Memory B cell (primary cell): ENCODE measurements at regions not wholly inside any gene's neighbourhood (a gene's known extent, or its start where the extent isn't known, plus 50 kb on each side); places are given as distances from the start of the nearest gene placed in this dataset.
"Not testable (repeated sequence)": the region's sequence is repeated elsewhere in the genome, so short reads cannot be mapped to it uniquely, and the experiment has no call there.

Experiments used
- ATAC-seq: fragments of 150-1000 bp; cut with Tn5 transposase; 2 replicates; pipeline ENCODE4 v1.10.0; 2021; ENCODE audit warnings: low read depth, mild to moderate bottlenecking, moderate library complexity
- DNase-seq, 2 donors: peaks; one replicate each; pipeline ENCODE4 v3.0.0; 2022; ENCODE audit warnings: low spot score in 2 of 2
- H3K27ac Mint-ChIP-seq: one replicate; pipeline ENCODE4 v1.8.0; 2022; ENCODE audit warnings: mild to moderate bottlenecking, moderate library complexity, mixed read lengths
- H3K27me3 Mint-ChIP-seq: one replicate; pipeline ENCODE4 v1.8.0; 2022; ENCODE audit warnings: mixed read lengths
- H3K36me3 Mint-ChIP-seq: one replicate; pipeline ENCODE4 v1.8.0; 2022; ENCODE audit warnings: mild to moderate bottlenecking, mixed read lengths
- H3K4me1 Mint-ChIP-seq: one replicate; pipeline ENCODE4 v1.8.0; 2022; ENCODE audit warnings: mixed read lengths
- H3K4me3 Mint-ChIP-seq: one replicate; pipeline ENCODE4 v1.8.0; 2022; ENCODE audit warnings: mild to moderate bottlenecking, moderate library complexity, mixed read lengths
- H3K9me3 Mint-ChIP-seq: one replicate; pipeline ENCODE4 v1.8.0; 2022; ENCODE audit warnings: mixed read lengths

DNA sequence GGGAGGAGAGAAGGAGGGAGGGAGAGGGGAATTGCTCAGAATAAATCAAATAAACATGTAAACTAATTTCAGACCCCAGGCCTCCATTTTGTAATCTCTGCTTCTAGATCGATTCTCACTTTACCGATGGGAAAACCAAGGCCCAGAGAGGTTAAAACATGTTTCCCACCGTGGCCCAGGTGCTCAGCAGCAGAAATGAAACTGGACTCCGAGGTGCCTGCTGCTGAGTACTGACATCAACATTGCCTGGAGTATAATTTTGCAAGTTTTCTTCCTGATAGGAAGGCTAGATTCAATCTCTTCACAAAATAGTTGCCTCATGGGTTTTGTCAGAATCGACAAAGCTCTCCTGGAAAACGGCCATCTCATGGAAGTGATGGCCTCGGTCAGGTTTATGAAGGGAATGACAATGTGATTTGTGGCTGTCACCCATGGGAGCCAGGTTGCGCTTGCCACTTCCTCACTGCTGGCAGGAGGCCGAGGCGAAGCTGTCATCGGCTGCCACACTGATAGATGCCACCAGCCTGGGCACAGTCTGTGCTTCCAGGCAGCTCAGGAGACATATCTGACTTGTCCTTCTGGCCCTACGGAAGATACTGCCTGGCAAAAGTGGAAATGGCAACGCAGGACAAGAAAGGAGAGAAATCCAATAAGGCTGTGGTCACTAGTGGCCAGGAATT, 133.1 kb upstream of the LRRN1 start:
- peak overlapping the region; percentile 88 for H3K27ac Mint-ChIP-seq
- peaks cover 23% of the 10 kb centered on the region for H3K4me1 Mint-ChIP-seq
- peak overlapping the region; percentile 71 for H3K4me3 Mint-ChIP-seq
- H3K9me3 Mint-ChIP-seq = peaks cover 2% of the 10 kb centered on the region
- DNase-seq (peak; percentile 9 to 16), ATAC-seq (peak; percentile 72)
- H3K27me3 Mint-ChIP-seq = no peaks in the 10 kb centered on the region
- peaks cover 2% of the 10 kb centered on the region for H3K36me3 Mint-ChIP-seq

DNA sequence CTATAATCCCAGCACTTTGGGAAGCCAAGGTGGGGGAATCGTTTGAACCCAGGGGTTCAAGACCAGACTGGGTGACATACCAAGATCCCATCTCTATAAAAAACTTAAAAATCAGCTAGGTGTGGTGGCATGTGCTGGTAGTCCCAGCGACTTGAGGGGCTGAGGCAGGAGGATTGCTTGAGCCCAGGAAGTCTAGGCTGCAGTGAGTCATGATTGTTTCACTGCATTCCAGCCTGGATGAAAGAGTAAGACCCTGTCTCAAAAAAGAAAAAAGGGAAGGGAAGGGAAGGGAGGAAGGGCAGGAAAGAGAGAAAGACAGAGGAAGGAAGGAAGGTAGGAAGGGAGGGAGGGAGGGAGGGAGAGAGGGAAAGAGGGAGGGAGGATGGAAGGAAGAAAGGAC, 133.7 kb upstream of the LRRN1 start:
- Mint-ChIP-seq H3K4me1 (peaks cover 23% of the 10 kb centered on the region), H3K27me3 (no peaks in the 10 kb centered on the region), H3K9me3 (peaks cover 2% of the 10 kb centered on the region), H3K27ac (peak overlapping the region; percentile 88), H3K4me3 (peak overlapping the region; percentile 67), H3K36me3 (peaks cover 2% of the 10 kb centered on the region)
- no peak for ATAC-seq
- no peak for DNase-seq

DNA sequence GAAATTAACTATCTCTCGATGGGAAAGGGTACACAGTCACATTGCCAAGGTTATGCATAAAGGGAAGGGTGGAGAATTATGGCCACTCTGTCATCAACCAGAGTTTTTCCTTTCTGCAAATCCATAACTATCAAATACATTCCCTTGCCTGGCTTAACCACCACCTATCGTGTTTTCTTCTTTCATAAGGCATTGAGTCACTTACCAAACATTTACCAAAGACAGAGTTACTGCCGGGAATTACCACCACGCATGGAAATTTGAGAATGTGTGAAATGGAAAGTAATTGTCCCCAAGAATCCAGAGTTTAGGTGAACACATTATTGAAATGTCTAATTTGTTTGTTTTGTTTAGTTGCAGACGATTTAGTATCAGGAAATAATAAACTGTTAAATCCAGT, 134.3 kb upstream of the LRRN1 start:
- Mint-ChIP-seq H3K9me3 (peaks cover 2% of the 10 kb centered on the region), H3K27ac (peak overlapping the region; percentile 88), H3K27me3 (no peaks in the 10 kb centered on the region), H3K4me1 (peaks cover 22% of the 10 kb centered on the region), H3K4me3 (peak overlapping the region; percentile 19), H3K36me3 (peaks cover 2% of the 10 kb centered on the region)
- ATAC-seq = no peak
- DNase-seq = no peak

DNA sequence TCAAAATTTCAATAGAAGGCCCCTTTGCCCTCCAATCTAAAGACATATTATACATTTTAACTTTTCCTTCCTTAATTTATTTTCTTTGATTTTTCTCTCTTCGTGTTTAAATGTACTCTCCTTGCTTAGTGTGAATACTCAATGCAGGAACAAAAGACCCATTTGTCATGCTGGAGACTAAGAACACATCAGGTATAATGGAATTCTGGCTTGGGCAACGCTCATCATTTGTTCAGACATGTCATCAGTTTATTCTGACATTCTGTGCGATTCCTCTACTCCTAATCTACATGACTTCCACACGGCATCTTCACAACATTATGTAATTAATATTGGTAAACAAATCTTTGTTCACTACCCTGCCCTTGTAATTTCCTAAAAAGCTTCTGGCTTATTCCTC, 136.6 kb upstream of the LRRN1 start:
- Mint-ChIP-seq H3K4me3 (no peak overlapping the region), H3K9me3 (peaks cover 2% of the 10 kb centered on the region), H3K27ac (no peak overlapping the region), H3K27me3 (no peaks in the 10 kb centered on the region), H3K4me1 (peaks cover 17% of the 10 kb centered on the region), H3K36me3 (peaks cover 2% of the 10 kb centered on the region)
- DNase-seq = no peak
- ATAC-seq = no peak

DNA sequence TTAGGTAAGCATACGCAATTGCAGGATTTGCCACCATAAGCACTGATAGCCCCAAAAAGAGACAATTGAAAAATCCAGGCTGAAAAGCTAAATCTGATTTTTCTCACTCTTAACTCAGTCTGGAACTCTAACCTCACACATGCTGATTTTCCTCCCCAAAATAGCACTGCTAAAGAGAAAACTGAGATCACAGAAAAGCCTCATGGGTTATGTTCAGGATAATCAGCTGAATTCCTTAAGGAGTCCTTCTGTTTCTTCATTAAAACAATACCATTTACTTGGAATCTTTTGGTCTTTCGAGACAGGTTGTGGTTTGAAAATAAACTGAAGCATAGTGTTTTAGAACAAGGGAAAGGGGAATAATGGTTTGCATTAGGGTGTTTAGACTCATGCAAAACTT, 144.3 kb upstream of the LRRN1 start:
- no peak overlapping the region for H3K27ac Mint-ChIP-seq
- peaks cover 2% of the 10 kb centered on the region for H3K36me3 Mint-ChIP-seq
- H3K4me3 Mint-ChIP-seq = no peak overlapping the region
- peaks cover 3% of the 10 kb centered on the region for H3K9me3 Mint-ChIP-seq
- DNase-seq (no peak), ATAC-seq (no peak)
- no peaks in the 10 kb centered on the region for H3K4me1 Mint-ChIP-seq
- peaks cover 4% of the 10 kb centered on the region for H3K27me3 Mint-ChIP-seq

DNA sequence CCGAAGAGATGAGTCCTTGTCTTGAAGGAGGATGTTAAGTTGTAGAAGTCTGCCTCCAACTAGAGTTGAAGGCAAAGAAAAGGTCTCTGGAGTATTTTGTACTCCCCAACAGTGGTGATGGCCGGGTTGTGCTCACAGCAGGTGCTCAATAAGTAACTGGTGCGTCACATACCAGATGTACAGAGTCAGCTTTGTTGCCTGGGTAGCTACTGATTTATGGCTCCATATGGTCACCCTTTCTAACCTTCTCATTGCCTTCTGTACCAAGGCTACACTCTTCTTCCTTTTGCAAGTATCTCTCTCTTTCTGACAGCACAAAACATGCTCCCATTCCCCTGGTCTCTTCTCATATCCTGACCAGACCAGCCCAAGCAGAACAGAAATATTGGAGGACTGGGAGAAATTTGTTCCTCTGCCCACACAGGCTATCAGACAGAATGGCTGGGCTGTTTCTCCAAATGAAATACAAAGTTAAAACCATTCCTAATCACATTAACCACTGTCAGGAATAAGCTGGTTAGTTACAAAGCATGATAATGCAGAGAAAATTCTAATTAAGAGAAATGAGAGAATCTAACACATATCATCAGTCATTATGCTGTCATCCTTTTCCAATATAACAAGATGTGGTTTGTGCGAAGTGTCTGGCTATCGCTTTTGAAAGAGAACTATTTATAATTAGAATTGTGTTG, 150.1 kb upstream of the LRRN1 start:
- Mint-ChIP-seq H3K27ac (no peak overlapping the region), H3K4me1 (peaks cover 10% of the 10 kb centered on the region), H3K9me3 (peaks cover 1% of the 10 kb centered on the region), H3K27me3 (peaks cover 6% of the 10 kb centered on the region), H3K4me3 (no peak overlapping the region), H3K36me3 (peaks cover 2% of the 10 kb centered on the region)
- ATAC-seq (no peak), DNase-seq (no peak)

DNA sequence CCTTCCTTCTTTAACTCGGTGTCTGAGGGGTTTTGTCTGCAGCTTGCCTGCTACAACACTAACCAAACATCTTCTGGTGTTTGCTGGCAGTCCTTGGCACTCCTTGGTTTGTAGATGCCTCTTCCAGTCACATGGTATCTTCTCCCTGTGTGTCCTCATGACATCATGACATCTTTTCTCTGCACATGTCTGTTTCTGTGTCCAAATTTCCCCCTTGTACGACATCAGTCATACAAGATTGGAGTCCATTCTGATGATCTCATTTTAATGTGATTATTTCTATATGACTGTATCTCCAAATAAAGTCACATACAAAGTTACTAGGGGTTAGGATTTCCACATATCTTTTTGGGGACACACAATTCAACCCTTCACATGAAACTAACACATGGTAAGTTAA, 152.3 kb upstream of the LRRN1 start:
- peaks cover 10% of the 10 kb centered on the region for H3K4me1 Mint-ChIP-seq
- H3K4me3 Mint-ChIP-seq = no peak overlapping the region
- H3K36me3 Mint-ChIP-seq = no peaks in the 10 kb centered on the region
- H3K27ac Mint-ChIP-seq = peak overlapping the region; percentile 50
- peaks cover 4% of the 10 kb centered on the region for H3K27me3 Mint-ChIP-seq
- DNase-seq = no peak
- no peak for ATAC-seq
- no peaks in the 10 kb centered on the region for H3K9me3 Mint-ChIP-seq

DNA sequence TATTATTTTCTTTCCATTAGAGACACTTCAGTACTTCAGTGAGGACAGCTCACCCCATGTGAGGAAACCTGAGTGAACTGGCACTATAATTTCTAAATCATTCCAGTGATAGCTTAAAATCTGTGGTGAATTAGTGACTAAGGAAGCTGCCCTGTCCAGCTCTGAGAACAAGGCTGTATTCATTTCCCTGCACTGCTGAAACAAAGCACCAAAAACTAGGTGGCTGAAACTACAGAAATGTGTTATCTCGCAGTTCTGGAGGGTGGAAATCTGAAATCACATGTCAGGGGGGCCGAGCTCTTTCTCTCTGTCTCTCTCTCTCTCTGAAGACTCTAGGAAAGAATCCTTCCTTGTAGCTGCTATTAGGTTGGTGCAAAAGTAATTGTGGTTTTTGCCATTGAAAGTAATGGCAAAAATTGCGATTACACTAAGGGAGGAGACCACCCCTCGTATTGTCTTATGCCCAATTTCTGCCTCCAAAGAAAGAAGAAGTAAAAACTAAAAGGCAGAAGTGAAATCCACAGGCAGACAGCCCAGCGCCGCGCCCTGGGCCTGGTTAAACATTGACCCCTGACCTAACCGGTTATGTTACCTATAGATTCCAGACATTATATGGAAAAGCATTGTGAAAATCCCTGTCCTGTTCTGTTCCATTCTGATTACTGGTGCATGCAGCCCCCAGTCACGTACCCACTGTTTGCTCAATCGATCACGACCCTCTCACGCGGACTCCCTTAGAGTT, 153.0 kb upstream of the LRRN1 start:
- not testable (repeated sequence) for H3K27me3 Mint-ChIP-seq, H3K36me3 Mint-ChIP-seq, H3K4me1 Mint-ChIP-seq, DNase-seq, H3K9me3 Mint-ChIP-seq
- ATAC-seq = peak; percentile 45
- H3K27ac Mint-ChIP-seq = peak overlapping the region; percentile 50
- peak overlapping the region; percentile 54 for H3K4me3 Mint-ChIP-seq

DNA sequence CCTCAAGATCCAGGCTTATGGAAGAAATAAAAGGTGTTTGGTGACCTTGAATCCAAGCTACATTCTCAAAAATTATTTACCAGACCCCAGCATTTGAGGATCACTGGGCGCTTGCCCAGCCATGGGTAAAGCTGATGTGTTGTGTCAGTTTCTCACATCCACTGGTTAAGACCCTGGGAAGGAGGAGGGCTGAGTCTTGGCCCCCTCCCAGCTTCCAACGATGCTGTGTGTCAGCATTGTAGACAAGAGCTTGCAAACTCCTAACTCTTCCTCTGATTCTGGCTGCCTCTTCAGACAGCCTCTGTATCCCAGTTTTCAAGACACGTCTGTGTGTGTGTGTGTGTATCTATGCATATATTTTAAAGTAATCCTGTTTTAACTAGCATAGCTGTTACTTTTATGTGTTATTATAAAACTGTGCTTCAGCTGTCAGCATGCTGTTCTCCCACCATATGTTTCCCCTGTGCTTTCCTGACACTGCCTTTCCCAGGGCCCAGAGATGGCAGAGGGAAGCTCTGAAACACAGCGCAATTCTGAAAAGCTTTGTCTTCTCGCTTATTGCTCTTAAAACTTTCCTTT, 157.3 kb upstream of the LRRN1 start:
- no peak for ATAC-seq
- Mint-ChIP-seq H3K36me3 (no peaks in the 10 kb centered on the region), H3K4me1 (peaks cover 9% of the 10 kb centered on the region), H3K9me3 (no peaks in the 10 kb centered on the region), H3K27ac (no peak overlapping the region), H3K27me3 (peaks cover 1% of the 10 kb centered on the region), H3K4me3 (no peak overlapping the region)
- DNase-seq = no peak

DNA sequence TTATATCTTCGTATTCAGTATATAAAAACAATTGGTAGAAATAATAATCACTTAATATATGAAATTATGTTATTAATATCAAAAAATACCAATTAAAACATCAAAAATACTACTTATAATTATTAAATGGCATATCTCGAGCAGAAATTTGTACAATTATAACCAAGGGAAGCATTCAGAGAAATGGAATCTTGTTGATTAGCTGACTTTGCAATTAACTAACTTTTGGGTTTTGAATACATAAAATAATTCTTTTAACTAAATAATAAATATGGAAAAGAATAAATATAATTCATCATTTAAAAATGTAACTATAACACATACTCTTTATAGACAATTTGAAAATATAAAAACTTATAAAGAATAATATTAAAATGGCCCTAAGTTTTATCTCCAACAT, 160.2 kb upstream of the LRRN1 start:
- no peak for DNase-seq
- no peaks in the 10 kb centered on the region for H3K9me3 Mint-ChIP-seq
- no peak overlapping the region for H3K4me3 Mint-ChIP-seq
- no peaks in the 10 kb centered on the region for H3K4me1 Mint-ChIP-seq
- H3K27ac Mint-ChIP-seq = no peak overlapping the region
- no peak for ATAC-seq
- no peaks in the 10 kb centered on the region for H3K27me3 Mint-ChIP-seq
- H3K36me3 Mint-ChIP-seq = no peaks in the 10 kb centered on the region

DNA sequence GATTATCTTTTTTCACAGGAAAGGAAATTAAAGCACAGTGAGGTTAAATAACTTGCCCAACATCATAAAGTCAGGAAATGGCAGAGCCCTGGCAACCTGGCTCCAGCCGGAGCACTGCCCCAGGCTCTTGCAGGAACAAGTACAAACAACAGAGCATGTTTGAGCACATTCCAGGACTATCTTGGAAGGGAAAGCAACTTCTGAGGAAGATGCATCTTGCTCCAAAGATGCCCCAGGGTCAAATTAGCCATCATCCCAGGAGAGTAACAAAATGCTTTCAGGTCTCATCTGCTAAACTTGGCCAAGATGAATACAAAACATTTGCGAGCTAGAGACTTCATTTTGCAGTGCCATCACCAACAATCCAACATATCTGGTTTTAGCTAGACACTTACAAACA, 162.4 kb upstream of the LRRN1 start:
- Mint-ChIP-seq H3K27me3 (no peaks in the 10 kb centered on the region), H3K4me1 (peaks cover 9% of the 10 kb centered on the region), H3K9me3 (no peaks in the 10 kb centered on the region), H3K4me3 (no peak overlapping the region), H3K36me3 (no peaks in the 10 kb centered on the region), H3K27ac (no peak overlapping the region)
- DNase-seq (no peak), ATAC-seq (no peak)

DNA sequence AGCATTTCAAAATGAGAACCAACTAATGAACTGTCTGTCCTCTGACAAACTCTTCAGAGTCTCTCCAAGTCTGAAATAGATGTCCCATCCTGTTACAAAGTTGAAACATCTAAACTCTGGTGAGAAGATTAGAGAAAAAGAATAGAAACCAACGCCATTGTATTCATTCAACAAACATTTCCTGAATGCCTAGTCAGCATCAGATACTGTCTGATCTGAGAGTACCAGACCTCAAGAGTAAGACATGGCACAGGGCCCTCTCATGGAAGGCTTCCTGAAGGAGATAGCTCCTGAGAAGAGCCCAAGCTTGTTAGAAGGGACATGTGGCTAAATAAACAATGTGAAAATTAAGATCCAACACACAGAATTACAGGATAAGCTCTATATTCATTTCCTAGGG, 164.1 kb upstream of the LRRN1 start:
- H3K36me3 Mint-ChIP-seq = no peaks in the 10 kb centered on the region
- no peak overlapping the region for H3K4me3 Mint-ChIP-seq
- H3K27me3 Mint-ChIP-seq = no peaks in the 10 kb centered on the region
- ATAC-seq = no peak
- no peaks in the 10 kb centered on the region for H3K9me3 Mint-ChIP-seq
- peaks cover 9% of the 10 kb centered on the region for H3K4me1 Mint-ChIP-seq
- H3K27ac Mint-ChIP-seq = no peak overlapping the region
- no peak for DNase-seq

DNA sequence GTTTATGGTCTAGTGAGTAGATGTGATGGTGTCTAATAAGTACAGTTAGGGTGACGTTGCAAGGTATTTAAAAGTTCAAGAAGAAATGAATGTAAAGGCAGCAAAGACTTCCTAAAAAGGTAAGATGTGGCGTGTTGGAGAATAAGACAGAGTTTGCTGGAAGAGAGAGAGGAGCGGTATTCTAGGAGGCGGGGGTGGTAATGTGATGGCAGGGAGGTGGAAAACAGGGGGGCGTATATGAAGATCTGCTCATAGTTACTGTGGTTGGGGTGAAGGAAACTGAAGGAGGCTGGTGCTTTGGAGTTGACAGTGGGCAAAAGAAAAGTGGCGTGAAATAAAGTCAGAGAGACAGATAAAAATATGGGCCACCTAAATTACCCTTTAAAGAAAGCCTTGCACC, 164.9 kb upstream of the LRRN1 start:
- Mint-ChIP-seq H3K36me3 (peaks cover 2% of the 10 kb centered on the region), H3K27ac (no peak overlapping the region), H3K9me3 (no peaks in the 10 kb centered on the region), H3K4me3 (no peak overlapping the region), H3K4me1 (peaks cover 9% of the 10 kb centered on the region), H3K27me3 (no peaks in the 10 kb centered on the region)
- ATAC-seq (no peak), DNase-seq (no peak)

DNA sequence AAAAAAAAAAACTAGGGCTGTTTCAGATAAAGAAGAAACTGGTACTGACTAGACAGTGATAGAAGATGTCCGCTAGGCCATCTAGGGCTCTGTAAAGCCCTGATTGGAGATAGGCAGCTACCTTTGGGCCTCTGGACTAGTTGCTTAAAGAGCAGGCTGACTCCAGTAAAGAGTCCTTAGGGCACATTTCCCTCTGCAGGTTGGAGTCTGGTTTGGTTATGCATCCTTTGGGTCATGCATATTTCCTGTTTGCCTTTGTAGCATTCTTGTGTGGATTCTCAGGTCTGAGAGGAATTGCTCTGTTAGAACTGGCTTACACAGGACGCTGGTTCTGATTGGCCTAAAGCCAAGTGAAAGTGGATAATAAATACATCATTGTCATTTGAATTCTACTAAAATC, 165.5 kb upstream of the LRRN1 start:
- Mint-ChIP-seq H3K9me3 (no peaks in the 10 kb centered on the region), H3K27me3 (no peaks in the 10 kb centered on the region)
- no peak for DNase-seq

More for the DNA sequence above, 165.5 kb upstream of the LRRN1 start:
- peaks cover 2% of the 10 kb centered on the region for H3K36me3 Mint-ChIP-seq
- H3K27ac Mint-ChIP-seq = no peak overlapping the region
- no peak overlapping the region for H3K4me3 Mint-ChIP-seq
- ATAC-seq = no peak
- H3K4me1 Mint-ChIP-seq = peaks cover 9% of the 10 kb centered on the region
